Mammary epithelial cell (primary cell): ENCODE measurements at regions not wholly inside any gene's neighbourhood (a gene's known extent, or its start where the extent isn't known, plus 50 kb on each side); places are given as distances from the start of the nearest gene placed in this dataset.

ENCODE experiments used
- EZH2 ChIP-seq: IDR thresholded peaks from 2 replicates; pipeline ENCODE4 v1.6.1; 2012; ENCODE audit warnings: low read length, inconsistent platforms, borderline replicate concordance
- TF ChIP-seq, protein P1 (sequence below), 2 donors: IDR thresholded peaks in 1 of 2; conservative IDR thresholded peaks in 1 of 2; 2 replicates each; pipeline ENCODE4 v1.5.1; 2011 to 2012; ENCODE audit warnings: inconsistent platforms in 2 of 2, low read length in 2 of 2, mild to moderate bottlenecking in 2 of 2, control low read depth in 1 of 2, low read depth in 1 of 2; ENCODE audit not compliant: insufficient read depth in 1 of 2; ENCODE audit errors: extremely low read depth in 1 of 2

DNA sequence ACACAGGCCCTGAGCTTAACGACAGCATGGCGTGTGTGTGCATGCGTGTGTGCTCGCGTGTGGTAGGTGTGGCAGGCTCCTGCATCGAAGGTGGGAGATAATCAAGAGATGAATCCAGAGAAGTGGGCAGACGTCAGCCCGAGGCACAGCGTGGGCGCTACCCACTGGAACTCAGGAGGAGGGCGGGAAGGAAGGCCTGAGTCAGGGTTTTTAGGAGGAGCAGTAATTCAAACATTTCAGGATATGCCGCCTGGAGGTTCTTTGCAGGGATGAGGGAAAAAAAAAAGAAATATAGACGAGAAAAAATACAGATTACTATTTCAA lies 66.3 kb upstream of the STX18 start:
- TF ChIP-seq, protein P1, sequence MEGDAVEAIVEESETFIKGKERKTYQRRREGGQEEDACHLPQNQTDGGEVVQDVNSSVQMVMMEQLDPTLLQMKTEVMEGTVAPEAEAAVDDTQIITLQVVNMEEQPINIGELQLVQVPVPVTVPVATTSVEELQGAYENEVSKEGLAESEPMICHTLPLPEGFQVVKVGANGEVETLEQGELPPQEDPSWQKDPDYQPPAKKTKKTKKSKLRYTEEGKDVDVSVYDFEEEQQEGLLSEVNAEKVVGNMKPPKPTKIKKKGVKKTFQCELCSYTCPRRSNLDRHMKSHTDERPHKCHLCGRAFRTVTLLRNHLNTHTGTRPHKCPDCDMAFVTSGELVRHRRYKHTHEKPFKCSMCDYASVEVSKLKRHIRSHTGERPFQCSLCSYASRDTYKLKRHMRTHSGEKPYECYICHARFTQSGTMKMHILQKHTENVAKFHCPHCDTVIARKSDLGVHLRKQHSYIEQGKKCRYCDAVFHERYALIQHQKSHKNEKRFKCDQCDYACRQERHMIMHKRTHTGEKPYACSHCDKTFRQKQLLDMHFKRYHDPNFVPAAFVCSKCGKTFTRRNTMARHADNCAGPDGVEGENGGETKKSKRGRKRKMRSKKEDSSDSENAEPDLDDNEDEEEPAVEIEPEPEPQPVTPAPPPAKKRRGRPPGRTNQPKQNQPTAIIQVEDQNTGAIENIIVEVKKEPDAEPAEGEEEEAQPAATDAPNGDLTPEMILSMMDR (conservative IDR thresholded peaks at IDR 0.05 in 1 of 2, IDR thresholded peaks at IDR 0.05 in 1 of 2; ENCODE audit: extremely low read depth in 1 of 2, insufficient read depth in 1 of 2, low read depth in 1 of 2, low read length in 2 of 2), result no peak
- no peak for TF ChIP-seq EZH2
